ENCODE measurements at regions not wholly inside any gene's neighbourhood (a gene's known extent, or its start where the extent isn't known, plus 50 kb on each side); places are given as distances from the start of the nearest gene placed in this dataset.

GRCh38 chr16:79981814-79982213 is 381.3 kb upstream of the MAF start:
- no peaks in the 10 kb centered on the region for H3K4me1 Mint-ChIP-seq
- H3K27me3 Mint-ChIP-seq, result no peaks in the 10 kb centered on the region
- intact Hi-C loops (cut with micrococcal nuclease), result no loop called here
- ChIA-PET CTCF (no interaction called here), POLR2A (no interaction called here)
- no peak for TF ChIP-seq CTCF (IDR thresholded peaks at IDR 0.05)
- H3K27ac Mint-ChIP-seq, result no peak overlapping the region
- DNase-seq (no peak), ATAC-seq (ENCODE audit: low read depth) (no peak)
- H3K36me3 Mint-ChIP-seq (ENCODE audit: low read depth), result no peaks in the 10 kb centered on the region
- H3K4me3 Mint-ChIP-seq, result no peak overlapping the region
- H3K9me3 Mint-ChIP-seq, result no peaks in the 10 kb centered on the region

GRCh38 chr16:79980650-79981521 is 380.3 kb upstream of the MAF start:
- H3K9me3 Mint-ChIP-seq, result no peaks in the 10 kb centered on the region
- POLR2A ChIA-PET, result no interaction called here
- H3K4me1 Mint-ChIP-seq, result no peaks in the 10 kb centered on the region
- ATAC-seq (ENCODE audit: low read depth) (no peak), DNase-seq (no peak)
- no peaks in the 10 kb centered on the region for H3K27me3 Mint-ChIP-seq
- H3K4me3 Mint-ChIP-seq, result no peak overlapping the region
- no peaks in the 10 kb centered on the region for H3K36me3 Mint-ChIP-seq (ENCODE audit: low read depth)
- CTCF ChIA-PET, result no interaction called here
- intact Hi-C loops (cut with micrococcal nuclease), result no loop called here
- no peak for TF ChIP-seq CTCF (IDR thresholded peaks at IDR 0.05)
- H3K27ac Mint-ChIP-seq, result no peak overlapping the region

- ChIA-PET CTCF (no interaction called here), POLR2A (no interaction called here)
- no peak for DNase-seq
- Mint-ChIP-seq H3K27me3 (no peaks in the 10 kb centered on the region), H3K36me3 (ENCODE audit: low read depth) (no peaks in the 10 kb centered on the region), H3K4me3 (no peak overlapping the region), H3K27ac (no peak overlapping the region), H3K4me1 (no peaks in the 10 kb centered on the region), H3K9me3 (no peaks in the 10 kb centered on the region)
- no peak for ATAC-seq (ENCODE audit: low read depth)
- no peak for TF ChIP-seq CTCF (IDR thresholded peaks at IDR 0.05)
- intact Hi-C loops (cut with micrococcal nuclease), result no loop called here
Measured at GRCh38 chr16:79977940-79978836, 377.7 kb upstream of the MAF start.

- CTCF ChIA-PET, result no interaction called here
- Mint-ChIP-seq H3K4me1 (no peaks in the 10 kb centered on the region), H3K27ac (no peak overlapping the region), H3K4me3 (no peak overlapping the region), H3K27me3 (no peaks in the 10 kb centered on the region), H3K9me3 (no peaks in the 10 kb centered on the region), H3K36me3 (ENCODE audit: low read depth) (no peaks in the 10 kb centered on the region)
- DNase-seq (no peak), ATAC-seq (ENCODE audit: low read depth) (no peak)
- intact Hi-C loops (cut with micrococcal nuclease), result no loop called here
- POLR2A ChIA-PET, result no interaction called here
- no peak for TF ChIP-seq CTCF (IDR thresholded peaks at IDR 0.05)
Measured at GRCh38 chr16:79973320-79973719, 372.8 kb upstream of the MAF start.

- H3K9me3 Mint-ChIP-seq, result no peaks in the 10 kb centered on the region
- no peak overlapping the region for H3K27ac Mint-ChIP-seq
- H3K4me1 Mint-ChIP-seq, result no peaks in the 10 kb centered on the region
- ChIA-PET POLR2A (no interaction called here), CTCF (no interaction called here)
- intact Hi-C loops (cut with micrococcal nuclease), result no loop called here
- ATAC-seq (ENCODE audit: low read depth) (no peak), DNase-seq (no peak)
- no peaks in the 10 kb centered on the region for H3K36me3 Mint-ChIP-seq (ENCODE audit: low read depth)
- no peaks in the 10 kb centered on the region for H3K27me3 Mint-ChIP-seq
- TF ChIP-seq CTCF (IDR thresholded peaks at IDR 0.05), result no peak
- H3K4me3 Mint-ChIP-seq, result no peak overlapping the region
Measured at GRCh38 chr16:79972053-79972704, 371.6 kb upstream of the MAF start.
